ENCODE measurements at regions not wholly inside any gene's neighbourhood (a gene's known extent, or its start where the extent isn't known, plus 50 kb on each side); places are given as distances from the start of the nearest gene placed in this dataset.

DNA sequence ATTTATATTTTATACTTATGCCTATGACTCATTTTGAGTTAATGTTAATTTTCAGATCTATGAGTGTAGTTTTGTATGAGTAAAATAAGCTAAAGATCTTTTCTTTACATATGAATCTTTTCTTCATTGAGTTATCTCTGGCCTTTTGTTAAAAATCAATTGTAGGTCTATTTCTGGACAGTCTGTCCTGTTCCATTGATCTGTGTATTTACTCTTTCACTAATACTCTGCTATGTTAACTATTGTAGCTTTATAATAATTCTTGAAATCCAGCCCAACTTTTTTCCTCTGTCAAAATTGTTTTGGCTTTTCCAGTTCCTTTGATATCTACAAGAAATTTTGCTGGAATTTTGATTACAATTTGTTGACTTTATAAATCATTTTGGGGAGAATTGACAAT lies 177.0 kb downstream of the RBM46 start:
- Histone ChIP-seq H3K4me1 (ENCODE audit: insufficient read depth) (no peaks in the 10 kb centered on the region), H3K36me3 (ENCODE audit: insufficient read depth) (no peaks in the 10 kb centered on the region), H3K4me3 (ENCODE audit: low read depth, low read length) (no peak overlapping the region), H3K27ac (ENCODE audit: low read depth) (no peak overlapping the region)
- DNase-seq (ENCODE audit: extremely low spot score) = no peak

DNA sequence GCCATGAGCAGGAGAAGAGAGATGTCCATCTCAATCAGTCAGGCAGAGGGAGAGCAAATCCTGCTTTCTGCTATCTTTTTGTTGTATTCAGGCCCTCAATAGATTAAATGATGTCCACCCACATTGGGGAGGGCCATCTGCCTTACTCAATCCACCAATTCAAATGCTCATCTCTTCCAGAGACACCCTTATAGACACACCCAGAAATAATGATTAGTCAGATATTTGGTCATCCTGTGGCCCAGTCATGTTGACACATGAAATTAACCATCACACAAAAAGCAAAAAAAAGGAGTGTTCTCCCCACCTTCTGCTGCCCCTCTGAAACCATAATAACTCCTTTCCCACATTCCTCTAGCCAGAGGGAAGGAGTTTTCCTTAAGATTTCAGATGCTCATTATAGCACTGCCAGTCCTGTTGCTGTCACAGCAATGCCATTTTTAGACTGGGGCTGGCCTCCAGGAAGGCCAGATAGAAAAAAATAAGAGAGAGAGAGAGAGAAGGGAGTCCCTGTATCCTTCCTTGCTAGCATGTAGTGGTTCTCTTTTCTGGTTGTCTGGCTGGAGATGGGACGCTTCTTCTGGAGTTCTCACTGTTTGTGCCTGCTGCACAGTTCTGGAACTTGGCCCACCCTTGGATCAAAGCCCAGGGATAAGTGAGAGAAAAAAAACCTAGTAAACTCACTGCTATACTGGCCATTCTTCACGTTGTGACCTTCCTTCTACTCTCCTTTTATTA lies 177.7 kb downstream of the RBM46 start:
- 12% methylated on average over 2 of the region's 2 CpGs for WGBS
- Histone ChIP-seq H3K4me3 (ENCODE audit: low read depth, low read length) (no peak overlapping the region), H3K27ac (ENCODE audit: low read depth) (no peak overlapping the region), H3K36me3 (ENCODE audit: insufficient read depth) (no peaks in the 10 kb centered on the region), H3K4me1 (ENCODE audit: insufficient read depth) (no peaks in the 10 kb centered on the region)
- peak; percentile 41 for DNase-seq (ENCODE audit: extremely low spot score)

GRCh38 chr4:154959756-154960155 lies 178.7 kb downstream of the RBM46 start:
- Histone ChIP-seq H3K4me3 (ENCODE audit: low read depth, low read length) (no peak overlapping the region), H3K27ac (ENCODE audit: low read depth) (no peak overlapping the region), H3K4me1 (ENCODE audit: insufficient read depth) (no peaks in the 10 kb centered on the region), H3K36me3 (ENCODE audit: insufficient read depth) (no peaks in the 10 kb centered on the region)
- DNase-seq (ENCODE audit: extremely low spot score) = no peak
- 86% methylated on average over 2 of the region's 2 CpGs for WGBS

- 89% methylated on average over 4 of the region's 4 CpGs for WGBS
- DNase-seq (ENCODE audit: extremely low spot score) = no peak
- no peak overlapping the region for H3K27ac ChIP-seq (ENCODE audit: low read depth)
- no peak overlapping the region for H3K4me3 ChIP-seq (ENCODE audit: low read depth, low read length)
- H3K36me3 ChIP-seq (ENCODE audit: insufficient read depth) = no peaks in the 10 kb centered on the region
- H3K4me1 ChIP-seq (ENCODE audit: insufficient read depth) = no peaks in the 10 kb centered on the region
These were observed 179.4 kb downstream of the RBM46 start for GRCh38 chr4:154960476-154960875.

GRCh38 chr4:154961263-154961662 lies 180.2 kb downstream of the RBM46 start:
- Histone ChIP-seq H3K36me3 (ENCODE audit: insufficient read depth) (no peaks in the 10 kb centered on the region), H3K4me1 (ENCODE audit: insufficient read depth) (no peaks in the 10 kb centered on the region), H3K4me3 (ENCODE audit: low read depth, low read length) (no peak overlapping the region), H3K27ac (ENCODE audit: low read depth) (no peak overlapping the region)
- 20% methylated on average over 1 of the region's 1 CpG for whole genome bisulfite sequencing
- no peak for DNase-seq (ENCODE audit: extremely low spot score)

DNA sequence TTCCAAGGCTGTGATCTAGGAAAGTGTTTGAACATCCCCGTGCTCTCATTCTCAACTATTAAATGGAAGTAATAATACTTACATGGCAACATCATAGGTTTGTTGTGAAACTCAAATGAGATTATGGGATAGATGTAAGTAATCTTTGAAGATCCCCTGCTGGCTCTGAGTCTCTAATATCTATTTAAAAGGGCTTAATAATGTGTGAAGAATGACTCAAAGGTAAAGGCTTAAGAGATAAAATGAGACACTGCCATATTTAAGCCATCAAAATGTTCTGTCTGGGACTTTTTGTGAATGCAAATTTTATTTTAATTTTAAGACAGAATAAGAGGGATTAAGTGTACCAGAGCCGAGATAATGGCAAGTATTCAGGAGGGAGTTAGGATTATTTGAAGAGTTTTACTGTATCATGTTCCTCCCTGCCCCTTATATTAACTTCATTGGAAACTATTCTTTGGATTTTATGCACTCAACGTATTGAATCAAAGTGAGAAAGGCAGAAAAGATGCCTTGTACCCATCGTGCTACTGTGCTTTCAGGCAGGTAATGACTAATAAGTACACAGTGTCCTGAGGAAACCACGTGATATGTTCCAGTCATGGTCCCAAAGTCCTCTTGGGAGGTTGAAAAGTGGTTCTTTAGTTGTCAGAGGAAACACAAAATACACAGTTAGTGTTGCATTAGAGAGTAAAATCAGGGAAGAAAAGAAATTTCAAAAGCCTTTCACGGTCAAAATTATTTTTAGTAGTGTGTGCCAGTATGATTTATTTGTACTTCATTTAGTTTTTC lies 192.4 kb downstream of the RBM46 start:
- Histone ChIP-seq H3K4me3 (ENCODE audit: low read depth, low read length) (no peak overlapping the region), H3K27ac (ENCODE audit: low read depth) (no peak overlapping the region), H3K4me1 (ENCODE audit: insufficient read depth) (no peaks in the 10 kb centered on the region), H3K36me3 (ENCODE audit: insufficient read depth) (no peaks in the 10 kb centered on the region)
- 73% methylated on average over 6 of the region's 6 CpGs for WGBS
- no peak for DNase-seq (ENCODE audit: extremely low spot score)

GRCh38 chr4:154977228-154977627 lies 196.2 kb downstream of the RBM46 start:
- no peak for DNase-seq (ENCODE audit: extremely low spot score)
- H3K27ac ChIP-seq (ENCODE audit: low read depth) = no peak overlapping the region
- 77% methylated on average over 6 of the region's 6 CpGs for WGBS
- H3K4me3 ChIP-seq (ENCODE audit: low read depth, low read length) = no peak overlapping the region
- no peaks in the 10 kb centered on the region for H3K4me1 ChIP-seq (ENCODE audit: insufficient read depth)
- no peaks in the 10 kb centered on the region for H3K36me3 ChIP-seq (ENCODE audit: insufficient read depth)

DNA sequence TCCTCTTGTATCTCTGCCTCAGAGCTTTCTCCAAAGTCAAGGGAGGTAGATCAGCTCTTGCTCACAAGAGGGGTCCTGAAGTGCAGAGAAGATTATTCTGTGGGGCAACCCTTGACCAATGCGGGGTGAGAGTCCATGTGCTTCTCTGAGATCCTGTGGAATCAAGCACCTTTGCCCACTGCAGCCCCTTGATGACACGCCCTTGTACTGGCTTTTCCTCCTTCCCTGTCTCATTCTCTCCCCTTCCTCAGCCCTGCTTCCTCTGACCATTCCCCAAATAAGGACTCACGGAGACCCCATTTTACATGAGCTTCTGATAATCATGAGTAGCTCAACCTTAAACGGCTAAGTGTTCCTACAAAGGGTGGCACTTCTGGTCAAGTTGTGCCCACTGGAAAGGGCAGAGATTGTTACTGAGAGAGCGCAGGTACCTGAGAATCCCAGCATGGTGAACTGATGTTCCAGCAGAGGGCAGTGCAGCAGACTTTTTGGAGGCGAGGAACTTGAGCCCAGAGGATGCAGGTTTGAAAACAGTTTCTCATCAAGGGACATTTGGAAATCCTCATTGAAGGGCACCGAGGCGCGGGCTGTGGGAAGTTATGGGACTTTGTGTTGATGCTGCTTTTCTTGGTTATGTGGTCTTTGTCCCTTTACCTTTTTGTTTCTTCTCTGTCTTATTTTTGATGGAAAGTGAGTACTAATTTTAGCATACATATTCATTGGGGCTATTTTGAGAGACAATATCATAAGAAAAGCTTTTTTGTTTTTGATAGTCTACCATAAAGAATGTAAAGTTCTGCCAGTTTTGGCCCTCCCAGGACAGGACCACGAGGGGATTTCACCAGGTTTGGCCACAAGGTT lies 201.3 kb downstream of the RBM46 start:
- Histone ChIP-seq H3K4me1 (ENCODE audit: insufficient read depth) (no peaks in the 10 kb centered on the region), H3K36me3 (ENCODE audit: insufficient read depth) (no peaks in the 10 kb centered on the region), H3K27ac (ENCODE audit: low read depth) (no peak overlapping the region), H3K4me3 (ENCODE audit: low read depth, low read length) (no peak overlapping the region)
- DNase-seq (ENCODE audit: extremely low spot score) = peak; percentile 18
- 23% methylated on average over 10 of the region's 10 CpGs for WGBS

DNA sequence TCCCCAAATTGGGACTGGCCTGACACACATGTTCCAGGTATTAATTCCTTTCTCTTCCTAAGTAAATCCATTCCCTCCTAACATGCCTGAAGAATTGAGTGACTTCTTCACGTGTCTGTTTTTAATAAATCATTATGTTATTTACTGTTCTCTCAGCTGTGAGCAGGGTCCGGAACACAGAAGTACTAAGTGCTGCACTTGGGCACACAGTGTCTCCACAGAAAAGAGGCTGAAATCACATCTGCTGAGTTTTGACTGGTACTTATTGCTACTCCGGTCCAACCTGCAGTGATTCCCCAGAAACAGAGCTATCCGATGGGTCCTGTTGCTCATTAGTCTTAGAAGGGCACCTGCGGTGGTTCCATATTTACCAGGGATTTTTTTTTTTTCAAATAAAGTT lies 202.6 kb downstream of the RBM46 start:
- WGBS = 88% methylated on average over 5 of the region's 5 CpGs
- Histone ChIP-seq H3K4me1 (ENCODE audit: insufficient read depth) (no peaks in the 10 kb centered on the region), H3K27ac (ENCODE audit: low read depth) (no peak overlapping the region), H3K36me3 (ENCODE audit: insufficient read depth) (no peaks in the 10 kb centered on the region), H3K4me3 (ENCODE audit: low read depth, low read length) (no peak overlapping the region)
- DNase-seq (ENCODE audit: extremely low spot score) = no peak

DNA sequence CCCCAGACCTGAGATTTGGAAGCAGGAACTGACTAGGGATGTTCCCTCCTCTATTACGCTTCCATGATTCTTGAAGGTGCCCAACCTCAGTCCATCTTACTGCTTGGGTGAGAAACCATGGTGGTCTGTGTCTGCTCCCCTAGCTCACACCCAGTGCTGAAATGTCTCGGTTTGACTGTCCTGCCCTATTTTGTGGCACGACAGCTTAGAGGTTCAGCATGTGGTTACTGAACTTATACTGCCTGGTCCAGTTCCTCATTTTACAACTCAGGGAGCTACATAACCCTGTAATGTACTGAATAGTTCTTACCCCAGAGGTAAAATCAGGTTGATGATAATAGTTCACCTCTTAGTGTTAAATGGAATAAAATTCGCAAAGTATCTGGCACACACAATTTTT lies 203.1 kb downstream of the RBM46 start:
- Histone ChIP-seq H3K4me1 (ENCODE audit: insufficient read depth) (no peaks in the 10 kb centered on the region), H3K36me3 (ENCODE audit: insufficient read depth) (no peaks in the 10 kb centered on the region), H3K4me3 (ENCODE audit: low read depth, low read length) (no peak overlapping the region), H3K27ac (ENCODE audit: low read depth) (no peak overlapping the region)
- no peak for DNase-seq (ENCODE audit: extremely low spot score)
- 85% methylated on average over 4 of the region's 4 CpGs for WGBS

DNA sequence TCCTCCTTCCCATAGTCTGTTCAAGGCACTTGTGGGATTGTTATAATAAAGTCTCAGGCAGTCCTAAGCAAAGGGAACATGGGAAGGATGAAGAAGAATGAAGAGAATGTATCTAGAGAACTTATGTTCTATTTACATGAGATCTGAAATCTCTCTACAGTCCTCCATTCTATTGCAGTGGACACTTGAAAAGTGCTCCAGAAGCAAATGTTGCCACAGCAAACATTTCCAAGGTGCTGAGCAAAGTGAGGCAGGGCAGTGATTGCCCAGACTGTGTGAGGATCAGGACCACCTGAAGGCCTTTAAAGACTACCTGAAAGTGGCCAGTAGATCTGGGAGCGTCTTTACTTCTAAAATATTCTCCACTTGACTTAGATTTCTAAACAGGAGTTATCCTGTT lies 203.5 kb downstream of the RBM46 start:
- no peak overlapping the region for H3K27ac ChIP-seq (ENCODE audit: low read depth)
- H3K36me3 ChIP-seq (ENCODE audit: insufficient read depth) = no peaks in the 10 kb centered on the region
- H3K4me3 ChIP-seq (ENCODE audit: low read depth, low read length) = no peak overlapping the region
- DNase-seq (ENCODE audit: extremely low spot score) = no peak
- WGBS = 29% methylated on average over 1 of the region's 1 CpG
- H3K4me1 ChIP-seq (ENCODE audit: insufficient read depth) = no peaks in the 10 kb centered on the region

DNA sequence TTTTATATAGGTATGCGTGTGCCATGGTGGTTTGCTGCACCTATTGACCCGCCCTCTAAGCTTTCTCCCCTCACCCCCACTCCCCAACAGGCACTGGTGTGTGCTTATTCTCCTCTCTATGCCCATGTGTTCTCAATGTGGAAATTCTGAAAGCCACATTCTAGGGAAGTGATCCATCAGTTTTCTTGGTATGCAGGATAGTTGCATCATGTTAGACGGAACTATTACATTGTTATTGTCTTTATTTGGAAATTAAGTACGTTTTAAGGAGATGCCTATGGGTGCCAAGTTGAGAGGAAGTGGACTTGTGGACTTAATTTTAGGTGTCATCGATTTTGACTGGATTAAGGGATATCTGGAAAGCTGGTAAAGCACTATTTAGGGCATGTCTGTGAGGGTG lies 204.6 kb downstream of the RBM46 start:
- no peak for DNase-seq (ENCODE audit: extremely low spot score)
- no peaks in the 10 kb centered on the region for H3K36me3 ChIP-seq (ENCODE audit: insufficient read depth)
- 67% methylated on average over 5 of the region's 5 CpGs for WGBS

DNA sequence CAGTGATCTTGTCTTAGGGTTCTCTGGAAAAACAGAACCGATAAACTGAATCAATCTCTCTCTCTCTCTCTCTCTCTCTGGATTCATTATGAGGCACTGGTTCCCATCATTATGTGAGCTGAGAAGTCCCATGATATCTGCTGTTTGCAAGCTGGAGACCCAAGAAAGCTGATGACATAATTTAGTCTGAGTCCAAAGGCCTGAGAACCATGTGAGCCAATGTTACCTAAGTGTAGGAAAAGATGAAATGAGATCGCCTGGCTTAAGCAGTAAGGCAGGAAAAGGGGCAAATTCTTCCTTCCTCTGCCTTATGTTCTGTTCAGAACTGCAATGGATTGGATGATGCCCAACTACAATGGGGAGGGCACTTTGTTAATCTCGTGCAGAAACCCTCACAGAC lies 207.4 kb downstream of the RBM46 start:
- Histone ChIP-seq H3K4me1 (ENCODE audit: insufficient read depth) (no peaks in the 10 kb centered on the region), H3K36me3 (ENCODE audit: insufficient read depth) (no peaks in the 10 kb centered on the region), H3K4me3 (ENCODE audit: low read depth, low read length) (no peak overlapping the region), H3K27ac (ENCODE audit: low read depth) (no peak overlapping the region)
- 77% methylated on average over 3 of the region's 3 CpGs for WGBS
- no peak for DNase-seq (ENCODE audit: extremely low spot score)

More for the DNA sequence above, 204.6 kb downstream of the RBM46 start:
- Histone ChIP-seq H3K27ac (ENCODE audit: low read depth) (no peak overlapping the region), H3K4me1 (ENCODE audit: insufficient read depth) (no peaks in the 10 kb centered on the region), H3K4me3 (ENCODE audit: low read depth, low read length) (no peak overlapping the region)

DNA sequence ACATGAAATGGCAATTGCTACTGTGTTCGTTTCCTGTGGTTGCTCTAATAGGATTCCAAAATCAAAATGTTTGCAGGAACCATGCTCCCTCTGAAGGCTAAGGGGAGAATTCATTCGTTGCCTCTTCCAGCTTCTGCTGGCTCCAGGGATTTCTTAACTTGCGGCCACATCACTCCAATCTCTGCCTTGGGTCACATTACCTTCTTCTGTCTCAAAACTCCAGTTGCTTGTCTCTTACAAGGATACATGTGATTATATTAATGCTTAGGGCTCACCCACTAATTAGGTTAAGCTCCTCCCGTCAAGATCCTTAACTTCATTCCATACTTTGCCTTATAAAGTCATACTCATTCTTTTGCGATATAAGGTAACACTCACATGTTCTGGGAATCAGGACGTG lies 208.4 kb downstream of the RBM46 start:
- WGBS = 71% methylated on average over 6 of the region's 6 CpGs
- DNase-seq (ENCODE audit: extremely low spot score) = no peak

More for the DNA sequence above, 208.4 kb downstream of the RBM46 start:
- Histone ChIP-seq H3K4me3 (ENCODE audit: low read depth, low read length) (no peak overlapping the region), H3K27ac (ENCODE audit: low read depth) (no peak overlapping the region), H3K4me1 (ENCODE audit: insufficient read depth) (no peaks in the 10 kb centered on the region), H3K36me3 (ENCODE audit: insufficient read depth) (no peaks in the 10 kb centered on the region)

Data from urinary bladder (tissue), 3 donors.